NCI-H1694 (cell line): ENCODE measurements at regions not wholly inside any gene's neighbourhood (a gene's known extent, or its start where the extent isn't known, plus 50 kb on each side); places are given as distances from the start of the nearest gene placed in this dataset.

Experiments used
- DNase-seq: peaks from one replicate; lab custom pipeline; 2025; lab: John Stamatoyannopoulos, UW

GRCh38 chr2:16331772-16332171 lies 333.9 kb downstream of the CYRIA start:
- DNase-seq: no peak

DNA sequence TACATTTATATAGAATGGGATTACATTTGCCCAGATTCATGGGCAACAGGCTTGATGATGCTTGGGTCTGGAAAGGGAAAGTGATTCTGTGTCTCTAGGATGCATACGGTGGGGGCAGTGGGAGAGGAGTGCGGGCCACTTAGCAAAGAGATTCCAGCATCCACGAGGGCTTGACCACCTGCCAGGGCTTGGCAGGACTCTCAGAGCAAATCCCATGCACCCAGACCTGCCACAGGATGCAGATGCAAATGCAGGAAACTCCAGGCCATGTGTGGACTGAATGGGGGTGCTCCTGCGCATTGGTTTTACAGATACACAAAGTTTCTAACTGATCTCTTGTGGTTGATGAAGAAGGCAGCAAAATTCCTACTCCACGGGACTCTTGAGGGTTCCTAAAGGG lies 334.7 kb downstream of the CYRIA start:
- no peak for DNase-seq

DNA sequence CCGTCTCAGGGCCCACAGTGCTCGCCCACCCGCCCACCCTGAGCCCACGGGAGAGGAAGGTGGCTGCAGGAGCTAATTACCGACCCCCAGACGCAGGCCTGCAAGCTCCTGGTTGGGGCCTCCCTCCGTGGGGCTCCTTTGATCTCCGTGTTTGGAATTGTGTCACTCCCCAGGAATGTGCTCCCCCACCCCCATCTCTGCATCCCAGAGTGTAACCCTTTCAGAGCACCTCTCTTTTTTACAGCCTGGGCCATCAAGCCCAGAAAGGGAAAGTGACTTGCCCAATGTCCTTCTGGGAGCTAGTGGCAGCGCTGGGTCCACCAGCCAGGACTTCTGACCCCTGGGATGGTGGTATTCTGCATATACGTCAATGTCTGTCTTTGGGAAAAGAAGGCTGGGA lies 335.1 kb downstream of the CYRIA start:
- no peak for DNase-seq

DNA sequence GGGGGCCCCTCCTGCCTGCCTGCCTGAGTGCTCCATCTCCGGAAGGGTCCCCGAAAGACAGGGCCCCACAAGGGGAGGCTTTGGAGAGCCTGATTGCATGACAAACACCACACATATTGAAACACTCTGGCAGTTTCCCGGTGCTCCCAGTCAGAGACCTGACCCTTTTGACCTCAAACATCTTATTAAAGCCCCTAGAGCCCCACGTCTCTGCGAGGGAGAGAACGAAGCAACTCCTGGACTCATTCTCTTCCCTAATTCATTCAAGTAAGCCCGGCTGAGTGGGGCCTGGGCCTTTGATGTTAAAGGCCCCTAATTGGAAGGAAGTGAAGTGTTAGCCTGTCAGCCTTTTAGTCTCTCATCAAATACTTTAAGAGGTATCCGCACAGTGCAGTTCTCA lies 335.6 kb downstream of the CYRIA start:
- no peak for DNase-seq

GRCh38 chr2:16329421-16329820 lies 336.2 kb downstream of the CYRIA start:
- DNase-seq: no peak

DNA sequence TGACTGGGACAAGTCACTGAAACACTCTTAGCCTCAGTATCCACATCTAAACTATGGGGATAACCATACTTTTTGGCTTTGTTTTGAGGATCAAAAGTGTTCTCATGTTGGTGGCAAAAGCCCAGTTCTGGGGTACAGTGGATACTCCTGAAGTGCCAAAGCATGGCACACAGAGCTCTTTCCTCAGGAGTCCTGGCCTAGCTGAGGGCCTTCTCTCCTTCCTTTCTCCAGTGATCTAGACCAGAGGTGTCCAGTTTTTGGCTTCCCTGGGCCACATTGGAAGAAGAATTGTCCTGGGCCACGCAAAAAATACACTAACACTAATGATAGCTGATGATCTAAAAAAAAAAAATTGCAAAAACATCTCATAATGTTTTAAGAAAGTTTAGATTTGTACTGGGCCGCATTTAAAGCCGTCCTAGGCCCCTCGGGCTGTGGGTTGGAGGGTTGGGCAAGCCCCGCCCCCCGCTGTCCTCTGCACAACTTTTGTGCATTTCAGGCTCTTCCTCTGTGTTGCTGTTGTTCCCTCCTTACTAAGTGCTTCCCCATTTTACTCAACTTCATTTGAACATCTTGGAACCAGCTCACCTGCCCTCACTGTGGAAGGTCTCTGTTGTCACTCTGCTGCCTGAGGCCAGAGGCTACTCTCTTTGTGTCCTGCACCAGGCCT lies 337.0 kb downstream of the CYRIA start:
- DNase-seq: no peak

DNA sequence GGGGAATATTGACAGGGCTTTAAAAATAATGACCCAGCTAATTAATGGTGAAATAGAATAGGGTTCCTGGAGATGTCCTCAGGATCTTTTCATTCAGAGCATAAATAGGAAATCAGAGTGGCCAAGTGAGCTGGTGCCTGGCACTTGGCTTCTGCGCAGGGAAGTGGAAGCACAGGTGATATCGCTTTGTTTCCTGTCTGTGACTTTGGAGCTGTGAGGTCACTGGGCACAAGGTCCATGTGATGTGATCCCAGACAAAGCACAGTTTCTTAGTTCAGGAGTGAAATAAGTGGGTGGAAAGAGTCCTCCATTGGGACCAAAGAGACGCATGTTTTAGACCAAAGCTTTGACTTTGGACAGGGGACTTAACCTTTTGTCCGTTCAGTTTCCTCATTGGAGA lies 338.3 kb downstream of the CYRIA start:
- no peak for DNase-seq

GRCh38 chr2:16326711-16327300 lies 338.8 kb downstream of the CYRIA start:
- DNase-seq: no peak

GRCh38 chr2:16325976-16326510 lies 339.6 kb downstream of the CYRIA start:
- no peak for DNase-seq

DNA sequence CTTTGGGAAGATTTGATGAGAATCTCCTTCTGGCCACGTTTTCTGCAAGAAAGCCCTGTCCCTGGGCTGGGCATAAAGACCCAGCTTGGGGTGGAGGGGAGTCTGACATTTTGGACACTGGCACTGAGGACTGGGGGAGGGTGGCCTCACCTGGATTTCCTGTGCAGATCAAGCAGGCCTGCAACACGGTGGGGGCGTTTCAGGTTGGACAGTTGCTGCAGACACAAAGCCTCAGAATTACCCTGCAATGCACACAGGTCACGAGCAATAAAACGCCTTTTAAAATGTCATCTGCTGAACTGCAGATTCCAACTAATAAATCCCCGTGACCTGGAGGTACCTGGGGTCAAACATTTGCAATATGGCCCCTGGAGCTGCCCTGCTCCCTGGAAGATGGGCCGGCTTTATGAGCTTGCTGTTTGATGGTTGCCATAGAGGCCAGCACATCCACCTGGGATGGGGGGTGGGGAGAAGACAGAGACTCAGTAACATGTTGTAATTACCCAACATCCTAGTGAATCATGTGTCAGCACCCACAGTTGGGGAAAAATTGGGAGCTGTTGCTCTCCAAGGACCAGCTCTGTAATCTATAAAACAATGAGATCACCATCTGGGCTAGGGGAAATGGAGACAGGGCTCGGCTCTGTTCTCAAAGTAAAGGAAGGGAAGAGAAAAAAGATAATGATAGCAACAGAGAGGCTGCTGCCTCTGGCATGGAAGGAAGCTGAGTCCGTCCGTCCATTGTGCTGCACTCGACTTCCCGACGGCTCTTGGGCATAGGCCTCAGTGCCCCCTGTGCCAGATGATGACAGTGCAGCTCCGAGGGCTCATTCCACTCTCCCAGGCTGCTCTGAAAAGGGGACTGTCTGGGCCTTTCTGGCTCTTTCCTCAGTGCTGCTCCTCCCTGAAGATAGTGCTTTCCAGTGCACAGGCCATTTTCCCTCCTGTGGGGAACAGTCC lies 340.3 kb downstream of the CYRIA start:
- no peak for DNase-seq

GRCh38 chr2:16324544-16324937 lies 341.1 kb downstream of the CYRIA start:
- no peak for DNase-seq

- no peak for DNase-seq
These were observed 341.8 kb downstream of the CYRIA start for GRCh38 chr2:16323551-16324543.

DNA sequence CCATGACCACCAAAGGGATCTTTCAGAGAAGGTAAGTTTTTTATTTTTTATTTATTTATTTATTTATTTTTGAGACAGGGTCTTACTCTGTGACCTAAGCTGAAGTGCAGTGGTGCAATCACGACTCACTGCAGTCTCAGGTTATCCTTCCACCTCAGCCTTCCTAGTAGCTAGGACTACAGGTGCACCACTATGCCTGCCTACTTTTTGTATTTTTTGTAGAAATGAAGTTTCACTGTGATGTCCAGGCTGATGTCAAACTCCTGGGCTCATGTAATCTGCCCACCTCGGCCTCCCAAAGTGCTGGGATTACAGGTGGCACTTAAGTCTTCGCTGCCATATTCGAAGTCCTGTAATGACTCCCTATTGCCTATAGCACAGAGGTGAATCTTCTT lies 342.5 kb downstream of the CYRIA start:
- no peak for DNase-seq

- DNase-seq: no peak
These were observed 343.1 kb downstream of the CYRIA start for GRCh38 chr2:16322308-16323125.

DNA sequence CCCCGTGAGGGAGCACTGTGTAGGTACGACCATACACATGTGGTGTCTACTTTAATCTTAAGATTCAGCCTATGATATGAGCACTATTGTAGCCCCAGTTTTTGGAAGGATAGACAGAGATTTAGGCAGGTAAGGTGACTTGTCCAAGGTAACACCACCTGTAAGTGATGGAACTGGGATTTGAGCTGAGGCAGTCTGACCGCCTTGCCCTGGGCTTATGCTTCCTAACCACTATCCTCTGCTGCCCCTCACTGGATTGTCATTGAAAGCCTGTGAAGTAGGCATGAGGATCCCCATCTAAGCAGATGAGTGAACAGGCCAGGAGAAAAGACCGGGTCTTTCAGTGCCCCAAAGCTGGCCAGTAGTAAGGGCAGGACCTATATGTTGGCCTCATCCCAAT lies 343.8 kb downstream of the CYRIA start:
- DNase-seq: peak; percentile 8

DNA sequence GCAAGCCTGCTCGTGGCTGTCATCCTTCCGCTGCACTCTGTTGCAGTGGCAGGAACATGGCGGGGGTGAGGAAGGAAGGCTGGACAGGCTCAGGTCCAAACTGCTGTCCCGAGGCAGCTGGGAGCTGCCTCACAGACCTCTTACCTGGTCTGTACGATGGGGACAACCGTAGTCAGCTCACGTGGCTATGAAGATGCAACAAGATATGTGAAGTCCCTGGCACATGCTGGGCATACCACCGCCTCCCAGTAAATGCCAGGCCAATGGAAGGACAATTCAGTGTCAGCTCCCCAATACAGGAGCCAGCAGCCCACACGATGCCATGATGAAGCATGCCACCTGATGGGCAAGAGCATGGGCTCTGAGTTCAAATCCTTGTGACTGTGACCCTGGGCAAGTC lies 344.4 kb downstream of the CYRIA start:
- DNase-seq: no peak

DNA sequence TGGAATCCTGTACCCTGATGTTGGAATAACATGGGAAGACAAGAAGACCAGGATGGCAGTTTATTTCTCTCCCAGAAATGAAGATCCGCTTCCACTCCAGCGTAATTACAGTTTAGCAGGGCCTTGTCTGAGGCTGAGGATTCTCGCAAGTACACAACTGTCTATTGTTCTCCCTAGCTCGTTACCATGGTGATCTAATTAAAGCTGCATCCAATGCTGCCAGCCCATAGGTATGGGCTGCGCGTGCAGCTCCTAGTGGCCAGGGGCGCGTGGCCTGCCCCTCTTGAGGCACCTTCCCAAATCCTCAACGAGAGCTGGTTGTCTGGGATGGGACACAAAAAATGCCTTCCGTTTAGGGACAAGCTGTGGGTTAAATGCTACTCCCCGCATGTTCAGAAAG lies 344.9 kb downstream of the CYRIA start:
- no peak for DNase-seq

DNA sequence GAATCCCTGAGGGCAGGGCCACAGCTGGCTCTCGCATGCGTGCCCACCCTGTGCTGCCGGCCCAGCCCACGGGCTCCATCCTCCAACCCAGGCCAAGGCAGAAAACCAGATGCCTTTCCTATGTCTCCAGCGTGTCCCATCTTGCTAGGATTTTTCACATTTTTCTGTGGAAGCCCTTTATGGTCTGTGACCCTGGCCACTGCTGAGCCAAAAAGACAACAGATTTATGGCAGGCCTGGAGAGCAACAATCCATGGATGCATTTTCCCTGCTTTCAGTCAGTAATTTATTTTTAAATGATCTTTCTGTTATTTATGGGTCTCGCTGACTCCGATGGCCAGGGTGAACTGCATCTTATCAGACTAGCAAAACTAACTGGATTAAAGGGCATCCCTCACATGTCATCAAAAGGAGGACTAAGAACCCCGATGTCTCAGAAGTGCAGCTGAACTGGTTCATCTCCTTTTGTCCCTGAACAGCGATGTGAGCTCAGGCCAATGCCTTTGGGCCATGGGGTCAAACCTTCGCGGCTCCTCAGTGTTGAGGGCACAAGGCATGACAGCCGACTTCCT lies 346.0 kb downstream of the CYRIA start:
- DNase-seq: no peak

- DNase-seq: no peak
These were observed 347.0 kb downstream of the CYRIA start for GRCh38 chr2:16318474-16319195.

- DNase-seq: no peak
These were observed 347.6 kb downstream of the CYRIA start for GRCh38 chr2:16318051-16318450.
